Right renal pelvis (tissue), 4 donors: ENCODE measurements at regions not wholly inside any gene's neighbourhood (a gene's known extent, or its start where the extent isn't known, plus 50 kb on each side); places are given as distances from the start of the nearest gene placed in this dataset.
A peak's percentile ranks its signal among the peaks of the same experiment; 100 is the strongest.

ENCODE experiments used
- DNase-seq, 4 donors: peaks; one replicate each; pipeline ENCODE4 v3.0.0-alpha.2; 2013; ENCODE audit warnings: low read depth in 4 of 4, low spot score in 3 of 4, missing footprints in 1 of 4

DNA sequence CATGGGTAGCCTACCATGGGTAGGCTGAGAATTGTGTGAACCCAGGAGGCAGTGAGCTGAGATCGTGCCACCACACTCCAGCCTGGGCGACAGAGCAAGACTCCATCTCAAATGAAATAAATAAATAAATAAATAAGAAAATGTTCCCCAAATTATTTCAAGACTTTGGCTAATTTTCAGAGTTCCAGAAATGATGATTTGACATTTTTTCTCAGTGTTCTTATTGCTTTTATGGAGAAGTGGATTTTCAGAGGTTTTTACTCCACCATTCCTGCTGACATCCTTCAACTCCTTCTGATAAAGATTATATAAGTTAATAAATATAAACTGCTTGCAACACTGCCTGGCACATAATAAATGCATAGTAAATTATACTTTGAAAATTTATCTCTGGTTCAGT, 80.4 kb upstream of the PRKCQ start:
- DNase-seq, result no peak

DNA sequence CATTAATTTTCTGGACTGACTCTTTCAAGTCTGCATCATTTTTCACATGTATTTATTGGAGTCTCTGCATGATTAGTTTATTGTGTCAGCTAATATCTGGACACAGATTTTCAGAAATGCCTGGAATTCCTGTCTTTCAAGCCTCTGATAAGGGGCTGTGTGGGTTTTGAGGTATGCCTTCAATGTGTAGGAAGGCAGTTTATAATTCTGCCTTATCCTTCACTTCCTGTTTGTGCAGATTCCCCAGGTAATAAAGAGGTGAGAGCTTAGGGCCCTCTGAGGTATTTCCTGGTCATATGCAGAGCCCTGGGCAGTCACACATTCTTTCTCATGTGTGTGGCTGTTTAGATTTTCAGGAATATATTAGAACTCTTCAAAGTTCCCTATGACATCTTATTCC, 79.4 kb upstream of the PRKCQ start:
- no peak for DNase-seq

DNA sequence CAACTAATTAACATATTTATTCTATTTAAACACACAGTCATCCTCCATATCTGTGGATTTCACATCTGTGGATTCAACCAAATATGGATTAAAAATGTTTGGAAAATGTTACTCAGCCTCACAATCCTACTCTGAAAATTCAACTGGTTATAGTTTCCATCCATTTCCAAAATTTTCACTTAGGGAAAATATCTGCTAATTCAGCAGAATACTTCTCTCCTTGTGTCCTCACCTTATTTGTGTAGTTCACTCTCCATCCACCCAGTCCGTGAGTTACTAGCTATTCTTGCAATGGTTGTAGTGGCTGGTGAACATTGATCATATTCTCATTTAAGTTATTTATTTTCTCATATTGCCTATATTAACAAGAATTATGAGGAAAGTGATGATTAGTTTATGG, 77.6 kb upstream of the PRKCQ start:
- no peak for DNase-seq

DNA sequence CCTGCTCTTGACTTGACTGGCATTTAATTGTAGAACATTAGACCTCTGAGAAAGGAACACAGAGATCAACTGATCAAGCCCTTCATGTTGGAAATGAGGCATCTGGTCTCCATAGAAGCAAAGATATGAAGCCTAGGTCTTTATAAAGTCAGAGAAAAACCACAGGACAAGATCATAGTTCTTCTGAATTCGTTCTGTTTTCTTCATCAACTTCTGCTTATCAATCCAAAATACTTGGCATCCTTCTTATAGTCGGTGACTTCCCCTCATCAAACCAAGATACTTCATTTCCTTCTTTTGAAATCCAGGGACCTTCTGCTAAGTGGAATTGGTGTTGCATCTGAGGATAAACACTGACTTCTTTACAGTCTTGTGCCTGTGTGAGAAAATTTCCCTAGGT, 77.1 kb upstream of the PRKCQ start:
- DNase-seq, result no peak

DNA sequence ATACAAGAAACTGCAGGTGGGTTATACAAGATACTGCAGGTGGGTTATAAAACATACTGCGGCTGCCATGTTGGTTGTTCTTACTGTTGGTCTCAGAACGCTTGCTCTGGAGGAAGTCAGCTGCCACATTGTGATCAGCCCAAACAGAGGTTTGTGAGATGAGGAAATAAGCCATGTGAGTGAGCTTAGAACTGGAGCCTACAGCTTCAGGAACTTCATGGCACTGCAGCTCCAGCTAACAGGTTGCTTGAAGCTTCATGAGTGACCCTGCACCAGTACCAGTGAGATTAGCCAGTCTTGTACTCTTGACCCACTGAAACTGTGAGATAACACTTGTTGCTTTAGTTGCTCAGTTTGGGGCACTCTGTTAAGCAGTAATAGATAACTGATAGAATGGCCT, 74.5 kb upstream of the PRKCQ start:
- DNase-seq, result no peak

- no peak for DNase-seq
Observed at GRCh38 chr10:6650586-6650985, 70.5 kb upstream of the PRKCQ start.

- no peak for DNase-seq
Observed at GRCh38 chr10:6649903-6650302, 69.8 kb upstream of the PRKCQ start.

DNA sequence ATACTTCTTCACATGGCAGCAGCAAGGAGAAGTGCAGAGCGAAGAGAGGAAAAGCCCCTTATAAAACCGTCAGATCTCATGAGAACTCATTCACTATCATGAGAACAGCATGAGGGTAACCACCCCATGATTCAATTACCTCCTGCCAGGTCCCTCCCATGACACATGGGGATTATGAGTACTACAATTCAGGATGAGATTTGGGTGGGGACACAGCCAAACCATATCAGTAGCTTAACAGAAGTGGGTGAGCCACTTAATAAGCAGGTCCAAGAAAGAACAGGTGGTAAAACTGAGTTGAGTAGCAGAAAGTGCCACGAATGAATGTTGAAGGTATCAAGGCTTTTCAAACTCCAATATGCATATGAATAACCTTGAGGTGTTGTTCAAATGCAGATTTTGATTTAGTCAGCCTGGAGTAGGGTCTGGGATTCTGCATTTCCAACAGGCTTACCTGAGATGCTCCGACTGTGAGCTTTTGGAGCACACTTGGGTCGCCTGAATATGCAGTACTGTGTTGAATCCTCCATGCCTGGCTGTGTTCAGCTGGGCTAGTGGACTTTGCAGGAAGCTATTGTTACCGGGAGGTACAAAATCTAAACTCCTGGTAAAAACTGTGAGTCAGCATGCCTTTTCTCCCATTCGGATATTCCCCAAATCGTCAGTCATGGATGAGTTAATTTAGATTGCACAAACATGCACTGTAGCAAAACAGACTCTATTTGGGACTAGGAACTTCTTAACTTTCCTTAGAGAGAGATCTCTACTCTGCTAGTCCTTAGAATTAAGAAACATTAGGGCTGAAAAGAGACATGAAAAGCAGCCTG, 69.0 kb upstream of the PRKCQ start:
- DNase-seq, result no peak

DNA sequence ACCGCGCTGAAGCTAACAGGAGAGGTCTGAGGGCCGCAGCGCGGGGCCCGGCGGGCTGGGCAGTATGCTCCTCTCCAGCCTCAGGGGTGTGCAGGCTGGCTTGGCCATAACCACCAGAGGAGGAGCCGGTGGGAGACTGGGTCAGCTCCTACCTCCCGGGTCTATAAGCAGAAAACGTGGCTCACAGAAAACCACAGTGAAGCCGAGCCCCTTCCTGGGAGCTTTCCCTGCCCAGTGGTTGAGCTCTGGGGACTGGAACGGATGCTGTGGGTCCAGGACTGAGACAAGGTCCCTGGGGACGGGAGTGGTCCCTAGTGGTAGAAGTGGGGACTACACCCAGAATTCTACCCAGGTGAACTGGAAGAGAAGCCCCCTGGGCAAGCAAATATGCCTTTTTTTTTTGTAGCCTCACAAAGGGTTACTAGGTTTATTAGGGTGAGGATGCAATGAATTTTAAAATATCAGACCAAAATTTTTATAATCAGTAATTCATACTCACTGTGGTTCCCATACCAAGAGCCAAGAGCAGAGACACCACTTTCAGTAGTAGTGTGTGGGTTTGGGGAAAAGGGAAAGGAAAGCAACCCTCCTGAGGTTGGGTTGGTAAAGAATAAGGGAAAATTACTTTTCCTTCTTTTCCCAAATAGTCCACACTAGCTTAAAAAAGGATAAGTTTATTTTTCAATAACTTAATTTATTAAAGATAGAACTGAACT, 67.9 kb upstream of the PRKCQ start:
- peak in 3 of 4 donors; percentile 11 to 28 (median 13) for DNase-seq

DNA sequence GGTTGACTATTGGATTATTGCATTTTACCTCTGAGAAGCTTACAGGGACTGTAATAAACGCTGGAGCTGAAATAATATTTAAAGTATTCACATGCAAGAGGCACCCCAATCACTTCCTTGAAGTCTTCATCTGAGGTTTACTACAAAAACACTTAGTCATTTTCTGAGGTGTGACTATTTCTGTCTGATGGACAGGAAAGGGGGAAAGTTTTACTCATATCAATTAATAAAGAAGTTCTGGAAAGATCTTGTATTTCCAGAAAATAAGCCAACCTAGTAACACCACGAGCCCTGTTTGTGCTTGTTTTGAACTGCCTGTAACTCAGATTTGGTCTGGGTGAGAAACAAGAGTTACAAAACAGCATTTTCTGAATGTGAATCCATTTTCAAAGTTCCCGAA, 63.9 kb upstream of the PRKCQ start:
- no peak for DNase-seq

DNA sequence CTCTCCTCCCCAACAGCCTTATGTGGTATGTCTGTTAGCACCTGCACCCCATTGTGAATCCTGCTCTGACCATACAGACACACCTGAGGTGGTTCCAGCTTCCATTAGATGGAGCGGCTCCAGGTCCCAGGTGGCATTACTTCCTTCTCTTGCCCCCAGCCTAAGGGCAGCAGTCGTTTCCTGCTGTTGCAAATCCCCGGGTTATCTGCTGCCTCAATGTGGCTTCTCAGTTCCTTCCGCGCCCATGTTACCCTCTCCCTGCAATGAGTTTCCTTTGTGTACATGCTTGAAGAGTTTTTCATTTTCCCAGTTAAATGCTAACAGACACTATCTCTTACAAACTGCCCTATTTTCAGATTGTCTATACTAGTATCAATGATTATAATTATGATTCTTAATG, 62.8 kb upstream of the PRKCQ start:
- no peak for DNase-seq

GRCh38 chr10:6640433-6641040, 60.5 kb upstream of the PRKCQ start:
- no peak for DNase-seq

DNA sequence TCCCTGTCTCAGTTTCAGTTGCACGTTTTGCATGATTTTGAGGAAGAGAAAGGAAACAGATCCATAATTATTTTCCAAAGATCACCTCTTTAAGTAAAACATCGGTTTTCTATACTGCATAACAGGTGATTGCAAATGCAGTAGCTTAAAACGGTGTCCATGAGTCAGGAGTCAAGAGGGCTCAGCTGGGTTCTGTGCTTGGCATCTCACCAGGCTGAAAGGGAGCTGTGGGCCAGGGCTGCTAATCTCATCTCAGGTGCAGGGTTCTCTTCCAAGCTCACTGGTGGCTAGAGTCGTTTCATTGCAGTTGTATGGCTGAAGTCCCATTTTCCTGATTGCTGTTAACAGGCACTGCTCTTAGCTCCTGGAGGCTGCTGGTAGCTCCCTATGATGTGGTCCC, 57.0 kb upstream of the PRKCQ start:
- DNase-seq, result no peak

DNA sequence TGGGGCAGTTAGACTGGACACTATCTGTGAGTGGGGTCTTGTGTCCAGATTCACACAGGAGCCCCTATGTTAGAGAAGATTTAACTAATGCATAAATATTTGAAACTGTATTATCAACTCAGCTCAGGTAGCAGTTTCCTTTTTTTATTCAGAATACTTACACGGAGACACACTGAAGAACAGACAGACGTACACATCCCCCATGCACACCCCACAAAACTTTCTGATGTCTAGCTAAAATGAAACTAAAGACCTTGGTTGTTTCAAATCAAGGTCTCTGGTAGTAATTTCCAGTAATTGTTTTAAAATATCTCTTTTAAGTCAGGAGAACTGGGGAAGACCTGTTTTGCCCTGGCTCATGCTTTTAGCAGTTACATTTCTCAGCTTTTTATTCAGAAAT, 55.7 kb upstream of the PRKCQ start:
- no peak for DNase-seq
